DMS153 treated with DMSO at 0.1 percent for 48 hours (cell line): ENCODE measurements at regions not wholly inside any gene's neighbourhood (a gene's known extent, or its start where the extent isn't known, plus 50 kb on each side); places are given as distances from the start of the nearest gene placed in this dataset.
"Not testable (repeated sequence)": the region's sequence is repeated elsewhere in the genome, so short reads cannot be mapped to it uniquely, and the experiment has no call there.

ENCODE experiments used
- DNase-seq: peaks from one replicate; lab custom pipeline; 2025; ENCODE audit not compliant: unreplicated experiment; lab: John Stamatoyannopoulos, UW

GRCh38 chrX:42157923-42158322 is 234.6 kb upstream of the CASK start:
- not testable (repeated sequence) for DNase-seq

- no peak for DNase-seq
Measured at GRCh38 chrX:42151808-42152207, 228.5 kb upstream of the CASK start.

DNA sequence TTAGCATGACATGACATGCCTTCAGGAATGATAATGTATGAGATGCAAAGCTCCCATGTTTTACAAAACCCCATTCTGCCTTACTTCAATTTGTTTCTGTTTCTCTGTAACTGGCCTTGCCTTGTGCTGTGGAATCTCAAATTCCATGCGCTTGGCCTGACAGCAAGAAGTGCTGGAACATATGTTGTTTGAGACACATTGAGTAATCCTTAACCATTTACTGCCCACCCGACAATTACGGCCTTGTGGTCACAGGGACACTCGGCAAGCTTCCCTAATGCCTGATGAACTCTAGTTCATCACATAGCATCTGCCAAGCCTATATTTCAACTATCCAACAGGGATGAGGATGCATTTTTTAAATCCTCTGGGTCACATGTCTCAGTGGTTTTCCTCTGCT is 226.4 kb upstream of the CASK start:
- DNase-seq, result no peak

GRCh38 chrX:42149281-42149680 is 225.9 kb upstream of the CASK start:
- DNase-seq, result no peak

GRCh38 chrX:42143866-42144592 is 220.7 kb upstream of the CASK start:
- no peak for DNase-seq

GRCh38 chrX:42140320-42140719 is 217.0 kb upstream of the CASK start:
- no peak for DNase-seq

DNA sequence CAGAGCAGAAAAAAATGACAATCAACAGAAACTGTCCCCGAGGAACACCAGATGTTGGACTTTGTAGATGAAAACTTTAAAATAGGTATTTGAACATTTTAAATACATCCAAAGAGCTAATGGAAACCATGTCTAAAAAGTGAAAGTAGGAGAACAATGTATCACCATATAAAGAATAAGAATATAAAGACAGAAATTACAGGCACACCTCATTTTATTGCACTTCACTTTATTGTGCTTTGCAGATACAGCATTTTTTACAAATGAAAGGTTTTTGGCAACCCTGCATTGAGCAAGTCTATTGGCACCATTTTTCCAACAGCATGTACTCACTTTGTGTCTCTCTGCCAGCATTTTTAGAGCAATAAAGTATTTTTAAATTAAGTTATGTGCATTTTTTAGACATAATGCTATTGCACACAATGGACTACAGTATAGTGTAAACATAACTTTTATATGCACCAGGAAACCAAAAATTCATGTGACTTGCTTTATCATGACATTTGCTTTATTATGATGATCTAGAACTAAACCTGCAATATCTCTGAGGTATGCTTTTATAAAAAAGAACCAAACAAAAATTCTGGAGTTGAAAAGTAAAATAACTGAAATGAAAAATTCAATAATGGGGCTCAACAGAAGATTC is 212.4 kb upstream of the CASK start:
- DNase-seq, result no peak

DNA sequence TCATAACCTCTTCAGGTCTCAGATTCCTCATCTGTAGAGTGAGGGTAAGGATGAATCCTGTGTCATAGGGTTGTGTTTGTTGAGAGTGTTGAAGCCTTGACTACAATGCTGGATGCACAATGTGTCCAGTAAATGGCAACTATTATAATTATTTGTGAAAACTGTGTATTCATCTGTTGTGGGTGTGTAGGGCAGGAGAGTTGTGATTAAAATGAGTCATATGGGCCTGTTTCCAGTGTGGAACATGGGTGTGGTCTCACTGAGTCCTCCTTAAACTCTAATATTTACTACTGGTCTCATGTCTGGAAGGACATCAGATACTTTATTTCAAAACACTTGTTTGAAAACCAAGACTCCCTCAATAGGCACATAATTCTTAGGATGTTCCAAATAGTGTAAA is 208.5 kb upstream of the CASK start:
- no peak for DNase-seq

- no peak for DNase-seq
Measured at GRCh38 chrX:42129022-42129940, 205.9 kb upstream of the CASK start.

- DNase-seq, result no peak
Measured at GRCh38 chrX:42128587-42128986, 205.2 kb upstream of the CASK start.

GRCh38 chrX:42128020-42128419 is 204.7 kb upstream of the CASK start:
- no peak for DNase-seq

- no peak for DNase-seq
Measured at GRCh38 chrX:42127563-42127962, 204.2 kb upstream of the CASK start.

DNA sequence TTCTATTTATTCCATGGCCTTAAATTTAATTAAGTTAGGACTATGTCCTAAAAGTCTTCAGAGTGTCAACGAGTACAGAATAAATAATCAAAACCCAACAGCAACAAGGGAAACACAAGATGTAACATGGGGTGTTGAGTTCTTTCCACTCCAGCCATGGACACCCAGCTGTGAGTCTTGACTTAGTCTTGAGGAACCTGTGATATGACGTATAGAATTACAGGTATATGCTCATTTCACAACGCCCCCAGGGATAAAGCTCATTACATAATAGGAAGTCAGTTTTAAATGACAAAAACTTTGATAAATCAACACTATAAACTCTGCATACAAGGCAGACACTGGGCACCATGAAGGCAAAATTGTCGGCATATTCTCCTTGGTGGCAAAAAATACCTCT is 200.0 kb upstream of the CASK start:
- no peak for DNase-seq

DNA sequence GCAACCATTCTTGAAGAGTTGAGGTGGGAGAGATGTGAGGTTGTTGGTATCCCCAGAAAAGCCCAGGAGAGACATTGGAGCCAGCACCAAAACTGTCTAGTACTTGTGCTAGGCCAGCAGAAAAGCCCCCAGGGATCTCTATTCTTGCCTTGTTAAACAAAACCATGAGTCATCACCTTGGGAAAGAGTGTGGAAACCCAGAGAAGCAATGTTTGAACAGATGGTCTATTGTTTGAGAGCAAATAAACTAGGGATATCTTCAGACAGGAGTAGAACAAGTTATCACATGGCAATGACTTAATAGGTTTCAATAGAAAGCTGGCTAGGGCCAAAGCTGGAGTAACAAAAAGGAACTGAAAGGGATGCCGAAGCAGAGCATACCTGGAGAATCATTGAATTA is 195.7 kb upstream of the CASK start:
- DNase-seq, result peak; percentile 21

GRCh38 chrX:42117318-42117717 is 194.0 kb upstream of the CASK start:
- no peak for DNase-seq

DNA sequence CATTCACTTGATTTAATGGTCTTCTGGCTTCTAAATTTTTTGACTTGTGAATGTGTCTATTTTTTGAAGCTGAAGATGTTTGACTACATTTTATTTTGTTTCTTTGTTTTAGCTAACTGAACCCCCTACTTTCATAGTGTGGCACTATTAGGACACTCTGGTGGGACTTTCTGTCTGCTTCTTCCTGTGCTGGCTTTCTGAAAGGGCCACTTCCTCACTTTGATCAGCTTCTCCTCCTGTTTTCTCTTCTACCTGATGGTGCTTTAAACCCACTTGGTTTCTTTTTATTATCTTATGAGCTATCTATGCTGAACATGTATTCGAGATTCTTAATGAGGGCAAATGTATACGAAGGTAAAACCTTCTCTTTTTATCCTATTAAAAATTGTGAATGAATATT is 186.1 kb upstream of the CASK start:
- DNase-seq, result no peak

GRCh38 chrX:42107495-42108488 is 184.4 kb upstream of the CASK start:
- no peak for DNase-seq

- DNase-seq, result no peak
Measured at GRCh38 chrX:42106556-42106955, 183.2 kb upstream of the CASK start.

DNA sequence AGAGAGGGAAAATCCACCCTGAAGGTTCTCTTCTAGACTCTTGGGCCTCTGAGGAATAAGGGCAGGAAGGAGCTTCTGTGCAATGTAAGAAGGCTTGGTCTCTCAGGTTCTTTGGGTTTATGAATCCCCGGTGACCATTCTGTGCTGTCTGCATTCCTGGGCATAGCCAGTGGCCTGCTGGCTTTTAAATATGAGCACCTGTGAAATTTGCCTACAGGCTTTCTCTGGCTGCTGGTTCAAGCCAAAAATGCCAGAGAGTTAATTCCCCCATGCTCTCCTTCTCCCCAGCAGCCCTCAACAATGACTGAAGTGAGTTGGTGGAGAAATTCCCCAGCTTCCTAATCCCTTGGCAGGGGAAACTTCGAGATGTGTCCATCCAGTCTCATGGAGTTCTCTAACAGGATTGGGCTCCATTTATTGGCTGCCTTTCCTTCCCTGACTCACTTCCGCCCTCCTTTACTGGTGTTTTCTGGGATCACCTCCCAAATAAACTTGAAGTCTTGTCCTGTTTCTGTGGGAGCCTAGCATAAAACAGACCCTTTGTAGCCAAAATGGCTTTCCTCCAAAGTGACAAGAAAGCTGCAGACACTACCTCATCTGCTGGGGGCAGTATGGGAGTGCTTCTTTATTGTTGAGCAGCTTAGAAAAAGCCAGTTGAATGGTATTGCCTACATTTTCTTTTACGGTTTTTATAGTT is 179.4 kb upstream of the CASK start:
- DNase-seq, result no peak

GRCh38 chrX:42098900-42099299 is 175.5 kb upstream of the CASK start:
- DNase-seq, result no peak
